T-cell (primary cell): ENCODE measurements at regions not wholly inside any gene's neighbourhood (a gene's known extent, or its start where the extent isn't known, plus 50 kb on each side); places are given as distances from the start of the nearest gene placed in this dataset.

Experiments
- ATAC-seq, 4 experiments: fragments of 200-7000 bp in 3 of 4; fragments of 150-1000 bp in 1 of 4; cut with Tn5 transposase; replicated peaks in 1 of 4; 1 replicate in 3 of 4; 2 replicates in 1 of 4; pipeline ENCODE4 v1.10.0; 2021; ENCODE audit warnings: moderate library complexity in 3 of 4, mild to moderate bottlenecking in 2 of 4, moderate number of reproducible peaks in 1 of 4
- CTCF ChIA-PET, 2 donors: fragments of 300-600 bp; sonication (Branson Sonifier 250); formaldehyde crosslinking; loops; one replicate each; lab custom pipeline; 2022; ENCODE audit warnings: antibody characterized with exemption in 2 of 2; lab: Charles Lee
- POLR2A ChIA-PET, 2 donors: fragments of 300-600 bp; sonication (Branson Sonifier 250); formaldehyde crosslinking; loops; one replicate each; lab custom pipeline; 2022; ENCODE audit warnings: antibody characterized with exemption in 2 of 2; lab: Charles Lee
- DNase-seq, 35 experiments: peaks; one replicate each; pipeline versions ENCODE4 v3.0.0 to v3.0.0-alpha.2; 2013 to 2023
- H3K27ac ChIP-seq: one replicate; pipeline ENCODE4 v1.5.1; 2013; ENCODE audit warnings: low read length
- H3K27me3 ChIP-seq, 2 experiments: replicated peaks in 1 of 2; 1 replicate in 1 of 2; 2 replicates in 1 of 2; pipeline versions ENCODE4 v1.6.1 to v1.7.0; 2013; ENCODE audit warnings: low read length in 1 of 2, mixed read lengths in 1 of 2; ENCODE audit not compliant: control insufficient read depth in 2 of 2, insufficient read depth in 2 of 2; ENCODE audit errors: extremely low read depth in 1 of 2
- H3K36me3 ChIP-seq, 2 donors: 1 replicate in 1 of 2; 2 replicates in 1 of 2; pipeline versions ENCODE4 v1.6.1 to v1.7.0; 2013; ENCODE audit warnings: low read length in 1 of 2; ENCODE audit not compliant: control insufficient read depth in 2 of 2, insufficient read depth in 1 of 2; ENCODE audit errors: extremely low read depth in 1 of 2
- H3K4me1 ChIP-seq, 2 experiments: 1 replicate in 1 of 2; 2 replicates in 1 of 2; pipeline versions ENCODE4 v1.6.1 to v1.7.0; 2013; ENCODE audit warnings: low read length in 2 of 2, mixed read lengths in 1 of 2; ENCODE audit not compliant: insufficient read depth in 2 of 2, control insufficient read depth in 1 of 2; ENCODE audit errors: extremely low read depth in 1 of 2
- H3K4me3 ChIP-seq, 2 donors: 1 replicate in 1 of 2; 2 replicates in 1 of 2; pipeline versions ENCODE4 v1.5.1 to v1.7.0; 2013; ENCODE audit warnings: mild to moderate bottlenecking in 2 of 2, low read length in 1 of 2, moderate library complexity in 1 of 2; ENCODE audit not compliant: control insufficient read depth in 1 of 2; ENCODE audit errors: extremely low read depth in 1 of 2
- H3K9me3 ChIP-seq: 2 replicates; pipeline ENCODE4 v1.7.0; 2013
- H3K27ac Mint-ChIP-seq, 2 donors: one replicate each; pipeline ENCODE4 v1.8.0; 2020 to 2021; ENCODE audit warnings: mild to moderate bottlenecking in 2 of 2, mixed read lengths in 2 of 2
- H3K27me3 Mint-ChIP-seq, 2 donors: one replicate each; pipeline ENCODE4 v1.8.0; 2021 to 2022; ENCODE audit warnings: mixed read lengths in 2 of 2
- H3K36me3 Mint-ChIP-seq: one replicate; pipeline ENCODE4 v1.8.0; 2021; ENCODE audit warnings: mixed read lengths
- H3K4me1 Mint-ChIP-seq, 3 donors: one replicate each; pipeline ENCODE4 v1.8.0; 2020 to 2022; ENCODE audit warnings: mixed read lengths in 3 of 3, mild to moderate bottlenecking in 1 of 3
- H3K4me3 Mint-ChIP-seq, 3 donors: one replicate each; pipeline ENCODE4 v1.8.0; 2020 to 2022; ENCODE audit warnings: mild to moderate bottlenecking in 3 of 3, mixed read lengths in 3 of 3, moderate library complexity in 3 of 3
- H3K9me3 Mint-ChIP-seq, 3 donors: one replicate each; pipeline ENCODE4 v1.8.0; 2020 to 2022; ENCODE audit warnings: mixed read lengths in 3 of 3
- WGBS: methylation state at CpG from one replicate; pipeline ENCODE4 v1.1.5; 2013; ENCODE audit warnings: missing lambda C conversion rate; ENCODE audit not compliant: insufficient coverage; 5-methylcytosine and 5-hydroxymethylcytosine counted together

GRCh38 chr12:111207761-111208160 is 161.1 kb downstream of the PHETA1 start:
- no peak overlapping the region for H3K4me3 ChIP-seq
- no peaks in the 10 kb centered on the region for H3K4me1 ChIP-seq
- ATAC-seq, result no peak
- Mint-ChIP-seq H3K4me3 (no peak overlapping the region), H3K9me3 (no peaks in the 10 kb centered on the region), H3K36me3 (no peaks in the 10 kb centered on the region), H3K27ac (no peak overlapping the region), H3K4me1 (no peaks in the 10 kb centered on the region), H3K27me3 (peaks cover 15 to 25% of the 10 kb centered on the region in 2 donors)
- no peak for DNase-seq
- POLR2A ChIA-PET, result no interaction called here
- 60% methylated on average over 2 of the region's 3 CpGs for WGBS
- H3K27ac ChIP-seq, result no peak overlapping the region
- H3K27me3 ChIP-seq, result peaks cover 0 to 26% of the 10 kb centered on the region in 2 experiments
- CTCF ChIA-PET, result no interaction called here
- H3K36me3 ChIP-seq, result no peaks in the 10 kb centered on the region
- H3K9me3 ChIP-seq, result no peaks in the 10 kb centered on the region

DNA sequence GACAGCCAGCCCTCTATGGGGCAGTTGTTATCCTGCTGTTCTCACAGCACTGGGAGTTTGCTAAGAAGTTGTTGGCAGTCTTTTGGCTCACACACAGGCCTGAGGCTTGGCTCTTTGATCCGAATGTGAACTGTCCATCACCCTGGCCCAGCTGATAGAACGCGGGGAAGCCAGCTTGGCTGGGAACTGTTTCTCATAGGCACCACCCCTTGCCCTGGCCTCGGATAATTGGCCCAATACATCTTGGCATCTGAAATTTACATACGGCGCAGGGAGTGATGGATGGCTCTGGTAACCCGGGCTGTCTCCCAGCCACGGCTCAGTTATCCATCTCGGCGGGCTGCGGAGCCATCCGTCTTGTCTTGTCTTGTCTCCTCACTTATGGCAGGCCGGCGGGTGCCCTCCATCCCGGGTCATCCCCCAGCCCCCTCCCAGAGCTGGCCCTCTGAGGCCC is 164.1 kb downstream of the PHETA1 start:
- Mint-ChIP-seq H3K27me3 (peaks cover 17 to 23% of the 10 kb centered on the region in 2 donors), H3K36me3 (no peaks in the 10 kb centered on the region), H3K4me3 (no peak overlapping the region), H3K9me3 (no peaks in the 10 kb centered on the region), H3K4me1 (peaks cover 2 to 6% (median 5%) of the 10 kb centered on the region in 3 donors), H3K27ac (no peak overlapping the region)
- H3K4me1 ChIP-seq, result no peaks in the 10 kb centered on the region
- CTCF ChIA-PET, result interaction anchor here in 1 of 2 donors (0.6 kb wide), 1 partner anchor 1399 kb away, joined by 3 read pairs; no protein-coding TSS in a partner anchor
- H3K27ac ChIP-seq, result no peak overlapping the region
- no peaks in the 10 kb centered on the region for H3K9me3 ChIP-seq
- H3K4me3 ChIP-seq, result no peak overlapping the region
- ATAC-seq, result no peak
- no peak for DNase-seq
- H3K36me3 ChIP-seq, result no peaks in the 10 kb centered on the region
- 93% methylated on average over 15 of the region's 15 CpGs for WGBS
- POLR2A ChIA-PET, result no interaction called here
- peaks cover 0 to 38% of the 10 kb centered on the region in 2 experiments for H3K27me3 ChIP-seq

- Histone ChIP-seq H3K4me1 (no peaks in the 10 kb centered on the region), H3K9me3 (no peaks in the 10 kb centered on the region), H3K4me3 (no peak overlapping the region), H3K27ac (no peak overlapping the region), H3K36me3 (no peaks in the 10 kb centered on the region), H3K27me3 (peaks cover 0 to 42% of the 10 kb centered on the region in 2 experiments)
- WGBS, result 61% methylated on average over 2 of the region's 2 CpGs
- Mint-ChIP-seq H3K36me3 (no peaks in the 10 kb centered on the region), H3K27me3 (peaks cover 19 to 23% of the 10 kb centered on the region in 2 donors), H3K4me3 (no peak overlapping the region), H3K9me3 (no peaks in the 10 kb centered on the region), H3K4me1 (peaks cover 2 to 6% (median 5%) of the 10 kb centered on the region in 3 donors), H3K27ac (no peak overlapping the region)
- no peak for DNase-seq
- ChIA-PET POLR2A (no interaction called here), CTCF (no interaction called here)
- no peak for ATAC-seq
Observed at GRCh38 chr12:111203969-111204368, 164.9 kb downstream of the PHETA1 start.

- ATAC-seq, result no peak
- H3K36me3 Mint-ChIP-seq, result no peaks in the 10 kb centered on the region
- ChIA-PET POLR2A (no interaction called here), CTCF (no interaction called here)
- DNase-seq, result no peak
- no peaks in the 10 kb centered on the region for H3K9me3 Mint-ChIP-seq
- no peak overlapping the region for H3K27ac Mint-ChIP-seq
- no peak overlapping the region for H3K4me3 Mint-ChIP-seq
- Histone ChIP-seq H3K27me3 (peaks cover 0 to 44% of the 10 kb centered on the region in 2 experiments), H3K4me3 (no peak overlapping the region), H3K4me1 (no peaks in the 10 kb centered on the region), H3K9me3 (no peaks in the 10 kb centered on the region), H3K36me3 (no peaks in the 10 kb centered on the region), H3K27ac (no peak overlapping the region)
- H3K27me3 Mint-ChIP-seq, result peaks cover 20 to 23% of the 10 kb centered on the region in 2 donors
- 83% methylated on average over 4 of the region's 4 CpGs for WGBS
- peaks cover 2 to 6% (median 5%) of the 10 kb centered on the region in 3 donors for H3K4me1 Mint-ChIP-seq
Observed at GRCh38 chr12:111203446-111203845, 165.4 kb downstream of the PHETA1 start.

- no peak overlapping the region for H3K27ac ChIP-seq
- 48% methylated on average over 15 of the region's 17 CpGs for WGBS
- Mint-ChIP-seq H3K27ac (no peak overlapping the region), H3K27me3 (peaks cover 18 to 20% of the 10 kb centered on the region in 2 donors), H3K4me1 (peaks cover 2 to 6% (median 5%) of the 10 kb centered on the region in 3 donors), H3K9me3 (no peaks in the 10 kb centered on the region), H3K36me3 (no peaks in the 10 kb centered on the region), H3K4me3 (no peak overlapping the region)
- no peak overlapping the region for H3K4me3 ChIP-seq
- peaks cover 0 to 44% of the 10 kb centered on the region in 2 experiments for H3K27me3 ChIP-seq
- POLR2A ChIA-PET, result no interaction called here
- CTCF ChIA-PET, result no interaction called here
- DNase-seq (no peak), ATAC-seq (no peak)
- H3K9me3 ChIP-seq, result no peaks in the 10 kb centered on the region
- no peaks in the 10 kb centered on the region for H3K36me3 ChIP-seq
- H3K4me1 ChIP-seq, result no peaks in the 10 kb centered on the region
Observed at GRCh38 chr12:111202237-111202915, 166.5 kb downstream of the PHETA1 start.

DNA sequence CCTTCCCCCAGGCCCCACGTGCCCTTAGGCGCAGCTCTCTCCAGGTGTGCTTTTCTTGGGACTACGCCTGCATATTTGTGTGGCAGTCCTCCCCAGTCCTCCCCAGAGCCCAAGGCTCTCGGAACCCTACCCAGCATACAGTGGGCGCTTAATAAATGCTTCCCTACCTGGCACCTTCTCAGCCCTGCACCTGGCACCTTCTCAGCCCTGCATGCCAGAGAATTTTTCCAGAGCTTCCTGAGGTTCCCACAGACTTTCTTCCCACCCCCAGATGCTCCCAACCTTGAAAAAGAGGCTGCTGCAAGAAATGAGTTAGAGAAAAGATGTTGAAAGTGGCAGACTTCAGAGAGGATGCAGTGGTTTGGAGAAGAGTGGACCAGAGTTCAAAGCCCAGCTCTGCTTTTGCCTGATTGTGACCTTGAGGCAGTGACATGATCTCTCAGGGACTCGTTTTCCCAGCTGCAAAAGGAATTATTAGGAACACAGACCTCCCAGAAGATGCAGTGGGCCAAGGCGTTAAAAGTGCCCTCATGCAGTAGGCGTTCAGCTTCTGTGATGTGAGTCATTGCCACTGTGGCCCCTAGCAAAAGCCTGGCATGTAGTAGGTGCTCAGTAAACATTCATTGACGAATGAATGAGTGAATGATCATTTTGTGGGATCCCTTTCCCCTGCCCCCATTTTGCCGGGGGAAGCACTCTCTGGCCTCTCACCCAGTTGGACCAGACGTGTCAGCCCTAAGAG is 167.2 kb downstream of the PHETA1 start:
- WGBS, result 57% methylated on average over 8 of the region's 11 CpGs
- POLR2A ChIA-PET, result no interaction called here
- ATAC-seq, result no peak

More for the DNA sequence above, 167.2 kb downstream of the PHETA1 start:
- Histone ChIP-seq H3K36me3 (no peaks in the 10 kb centered on the region), H3K27me3 (peaks cover 0 to 44% of the 10 kb centered on the region in 2 experiments), H3K9me3 (no peaks in the 10 kb centered on the region), H3K4me3 (no peak overlapping the region), H3K4me1 (no peaks in the 10 kb centered on the region), H3K27ac (no peak overlapping the region)
- H3K4me3 Mint-ChIP-seq, result no peak overlapping the region
- peaks cover 20 to 21% of the 10 kb centered on the region in 2 donors for H3K27me3 Mint-ChIP-seq
- peaks cover 2 to 6% (median 5%) of the 10 kb centered on the region in 3 donors for H3K4me1 Mint-ChIP-seq
- DNase-seq, result no peak
- H3K9me3 Mint-ChIP-seq, result no peaks in the 10 kb centered on the region
- CTCF ChIA-PET, result no interaction called here
- no peaks in the 10 kb centered on the region for H3K36me3 Mint-ChIP-seq
- no peak overlapping the region for H3K27ac Mint-ChIP-seq
